ENCODE measurements at regions not wholly inside any gene's neighbourhood (a gene's known extent, or its start where the extent isn't known, plus 50 kb on each side); places are given as distances from the start of the nearest gene placed in this dataset.

DNA sequence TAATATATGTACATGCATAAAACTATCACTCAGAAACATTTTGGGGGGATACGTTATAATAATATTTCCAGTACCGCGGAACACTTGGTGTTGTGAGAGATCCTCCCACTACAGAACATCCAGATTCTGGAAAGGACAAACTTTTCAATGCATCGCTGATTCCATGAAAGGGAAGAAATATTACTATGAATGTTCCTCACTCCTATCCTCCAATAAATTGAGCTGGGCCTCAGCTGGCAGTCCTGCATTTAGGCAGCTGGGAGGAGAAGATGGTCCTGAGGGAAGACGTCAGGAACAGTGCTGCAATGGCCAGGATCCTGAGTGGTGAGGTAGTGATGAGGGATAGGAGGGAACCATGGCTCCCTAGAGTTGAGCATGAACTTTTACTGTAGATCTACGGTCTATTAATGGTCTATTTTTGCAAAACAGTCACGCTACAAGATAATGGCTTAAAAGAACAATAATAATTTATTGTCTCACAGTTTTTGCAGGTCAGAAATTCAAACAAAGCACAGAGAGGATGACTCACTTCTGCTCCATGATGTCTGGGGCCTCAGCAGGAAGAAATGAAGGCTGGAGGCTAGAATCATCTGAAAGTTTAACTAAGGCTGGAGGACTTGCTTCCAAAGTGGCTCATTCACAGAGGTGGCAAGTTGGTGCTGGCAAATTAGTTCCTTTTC, 538.1 kb downstream of the STIM2 start:
- intact Hi-C loops (cut with DNase I): no loop called here
- no peaks in the 10 kb centered on the region for H3K36me3 ChIP-seq
- WGBS, 2 donors: 77 to 81% methylated on average over 7 of the region's 7 CpGs
- no peaks in the 10 kb centered on the region for H3K9me3 ChIP-seq
- H3K27me3 ChIP-seq: no peaks in the 10 kb centered on the region
- TF ChIP-seq CTCF (IDR thresholded peaks at IDR 0.05) (no peak), POLR2A (IDR thresholded peaks at IDR 0.05) (no peak)
- no peak overlapping the region for H3K27ac ChIP-seq
- H3K4me1 ChIP-seq: no peaks in the 10 kb centered on the region
- DNase-seq: no peak
- no peak overlapping the region for H3K4me3 ChIP-seq

DNA sequence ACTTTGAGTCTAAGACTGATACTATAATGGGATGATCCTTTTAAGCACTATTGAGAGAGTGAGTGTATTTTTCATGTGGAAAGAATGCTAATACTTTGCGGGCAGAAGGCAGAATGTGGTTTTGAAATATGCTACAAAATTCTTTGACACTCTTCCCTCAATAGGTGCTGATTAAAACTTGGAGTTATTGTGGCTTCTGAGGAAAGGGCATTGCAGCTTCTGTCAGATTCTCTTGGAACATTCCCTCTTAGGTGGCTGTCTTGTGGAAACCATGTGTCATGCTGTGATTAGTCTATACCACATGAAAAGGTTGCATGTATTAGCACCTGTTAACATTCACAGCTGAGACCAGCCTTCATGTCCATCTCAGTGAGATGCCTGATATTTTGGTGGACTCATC, 547.0 kb downstream of the STIM2 start:
- intact Hi-C loops (cut with DNase I): no loop called here
- TF ChIP-seq CTCF (IDR thresholded peaks at IDR 0.05): no peak
- no peak for TF ChIP-seq POLR2A (IDR thresholded peaks at IDR 0.05)
- H3K36me3 ChIP-seq: no peaks in the 10 kb centered on the region
- no peaks in the 10 kb centered on the region for H3K9me3 ChIP-seq
- no peak for DNase-seq
- 75 to 92% methylated on average over 1 of the region's 1 CpG for WGBS, 2 donors
- H3K4me3 ChIP-seq: no peak overlapping the region
- H3K4me1 ChIP-seq: no peaks in the 10 kb centered on the region
- H3K27me3 ChIP-seq: no peaks in the 10 kb centered on the region
- H3K27ac ChIP-seq: no peak overlapping the region

DNA sequence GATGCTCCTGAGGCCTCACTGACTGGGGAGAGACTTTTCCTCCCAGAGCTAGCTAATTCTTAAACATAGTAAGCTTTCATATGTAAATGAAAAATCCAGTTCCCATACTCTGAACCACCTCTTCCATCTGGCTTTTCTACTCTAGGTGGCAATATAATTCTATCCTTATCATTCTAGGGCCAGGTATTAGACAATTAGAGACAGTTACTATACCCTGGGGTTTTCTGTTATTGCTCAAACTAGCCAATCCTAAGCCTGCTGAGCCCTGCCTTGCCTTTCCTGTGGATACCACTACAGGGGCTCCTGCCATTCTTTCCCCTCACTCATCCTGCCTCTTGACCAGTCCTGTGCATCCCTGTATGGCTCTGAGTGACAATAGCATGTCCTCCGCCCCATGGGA, 552.0 kb downstream of the STIM2 start:
- H3K4me1 ChIP-seq: no peaks in the 10 kb centered on the region
- WGBS, 2 donors: 67 to 100% methylated on average over 1 of the region's 1 CpG
- no peak for DNase-seq
- TF ChIP-seq CTCF (IDR thresholded peaks at IDR 0.05) (no peak), POLR2A (IDR thresholded peaks at IDR 0.05) (no peak)
- H3K27ac ChIP-seq: no peak overlapping the region
- intact Hi-C loops (cut with DNase I): no loop called here
- H3K4me3 ChIP-seq: no peak overlapping the region
- H3K36me3 ChIP-seq: no peaks in the 10 kb centered on the region
- H3K9me3 ChIP-seq: no peaks in the 10 kb centered on the region
- H3K27me3 ChIP-seq: no peaks in the 10 kb centered on the region

DNA sequence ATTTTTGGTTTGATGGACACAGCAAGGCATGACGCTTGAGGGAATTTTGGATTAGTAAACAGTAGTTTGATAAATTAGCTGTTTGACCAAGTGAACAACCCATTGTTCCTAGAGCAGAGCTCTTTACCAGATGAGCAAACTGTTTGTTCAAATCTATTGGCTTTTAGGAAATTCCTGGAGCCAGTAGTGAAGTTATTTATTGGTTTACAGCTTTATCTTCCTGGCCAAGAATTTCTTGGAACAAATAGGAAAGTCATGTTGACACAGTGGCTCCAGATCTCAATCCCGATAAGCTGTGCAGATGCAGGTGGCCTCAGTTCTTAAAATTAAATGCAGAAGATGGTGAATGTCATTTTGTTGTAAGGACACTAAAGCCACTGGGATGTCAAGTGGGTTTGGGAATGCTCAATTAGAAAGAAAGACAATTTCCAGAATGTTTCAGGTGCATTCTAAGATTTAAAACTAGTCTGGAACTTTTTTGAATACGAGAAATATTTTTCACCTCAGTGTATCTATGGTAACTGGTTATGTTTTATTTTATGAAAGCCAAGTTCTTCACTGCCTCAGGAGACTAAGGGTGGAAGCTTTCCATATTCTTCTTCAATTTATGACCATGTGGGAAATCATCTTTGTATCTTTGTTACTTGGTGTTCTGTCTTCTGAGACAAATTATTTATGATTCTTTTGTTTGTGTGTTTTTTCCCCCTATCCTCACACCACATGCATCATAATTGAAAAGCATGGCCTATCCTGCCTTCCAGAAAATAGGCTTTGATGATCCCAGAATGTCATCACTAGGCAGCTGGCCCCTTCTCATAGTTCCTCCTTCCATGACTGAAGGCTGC, 554.5 kb downstream of the STIM2 start:
- 27 to 28% methylated on average over 3 of the region's 3 CpGs for WGBS, 2 donors
- intact Hi-C loops (cut with DNase I): no loop called here
- Histone ChIP-seq H3K4me1 (no peaks in the 10 kb centered on the region), H3K27ac (no peak overlapping the region), H3K27me3 (no peaks in the 10 kb centered on the region), H3K9me3 (no peaks in the 10 kb centered on the region), H3K36me3 (no peaks in the 10 kb centered on the region), H3K4me3 (no peak overlapping the region)
- no peak for DNase-seq
- TF ChIP-seq CTCF (IDR thresholded peaks at IDR 0.05): no peak
- no peak for TF ChIP-seq POLR2A (IDR thresholded peaks at IDR 0.05)

GRCh38 chr4:27428661-27429060, 568.0 kb downstream of the STIM2 start:
- no peaks in the 10 kb centered on the region for H3K36me3 ChIP-seq
- no peak overlapping the region for H3K4me3 ChIP-seq
- no peak for DNase-seq
- H3K27me3 ChIP-seq: no peaks in the 10 kb centered on the region
- intact Hi-C loops (cut with DNase I): no loop called here
- H3K27ac ChIP-seq: no peak overlapping the region
- no peaks in the 10 kb centered on the region for H3K4me1 ChIP-seq
- H3K9me3 ChIP-seq: no peaks in the 10 kb centered on the region
- WGBS, 2 donors: 19 to 28% methylated on average over 1 of the region's 1 CpG
- no peak for TF ChIP-seq CTCF (IDR thresholded peaks at IDR 0.05)
- no peak for TF ChIP-seq POLR2A (IDR thresholded peaks at IDR 0.05)
